ENCODE measurements at regions not wholly inside any gene's neighbourhood (a gene's known extent, or its start where the extent isn't known, plus 50 kb on each side); places are given as distances from the start of the nearest gene placed in this dataset.

DNA sequence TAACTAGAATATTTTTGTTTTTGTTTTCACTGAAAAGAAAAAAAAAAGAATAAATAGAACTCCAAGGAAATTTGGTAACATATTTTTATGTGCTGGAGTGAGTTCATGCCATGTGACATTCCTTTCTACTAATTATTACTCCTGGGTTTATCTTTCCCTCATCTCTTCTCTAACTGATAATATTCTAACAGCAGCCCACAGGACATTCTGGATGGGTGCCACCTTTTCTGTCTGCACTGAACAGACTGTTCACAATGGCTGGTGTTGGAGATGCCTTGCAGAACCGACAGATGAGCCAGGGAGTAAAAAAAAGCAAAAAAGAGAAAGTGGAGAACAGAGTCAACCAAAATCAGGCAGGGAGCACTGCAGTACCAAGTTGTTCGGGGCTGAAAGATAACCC, 151.3 kb downstream of the OR4M2 start:
- TF ChIP-seq POLR2AphosphoS5 (IDR thresholded peaks at IDR 0.05; ENCODE audit: low read depth, low read length) (no peak), YY1 (IDR thresholded peaks at IDR 0.05; ENCODE audit: extremely low read depth, insufficient replicate concordance, low read depth, low read length) (no peak), POLR2A (IDR thresholded peaks at IDR 0.05; ENCODE audit: borderline replicate concordance, extremely low read depth, insufficient read depth, insufficient read length) (no peak), SRF (IDR thresholded peaks at IDR 0.05; ENCODE audit: low read depth) (no peak), ELF1 (IDR thresholded peaks at IDR 0.05; ENCODE audit: borderline replicate concordance, low read depth) (no peak), CBX3 (IDR thresholded peaks at IDR 0.05; ENCODE audit: low read depth) (no peak)
- TF ChIP-seq, protein P1, sequence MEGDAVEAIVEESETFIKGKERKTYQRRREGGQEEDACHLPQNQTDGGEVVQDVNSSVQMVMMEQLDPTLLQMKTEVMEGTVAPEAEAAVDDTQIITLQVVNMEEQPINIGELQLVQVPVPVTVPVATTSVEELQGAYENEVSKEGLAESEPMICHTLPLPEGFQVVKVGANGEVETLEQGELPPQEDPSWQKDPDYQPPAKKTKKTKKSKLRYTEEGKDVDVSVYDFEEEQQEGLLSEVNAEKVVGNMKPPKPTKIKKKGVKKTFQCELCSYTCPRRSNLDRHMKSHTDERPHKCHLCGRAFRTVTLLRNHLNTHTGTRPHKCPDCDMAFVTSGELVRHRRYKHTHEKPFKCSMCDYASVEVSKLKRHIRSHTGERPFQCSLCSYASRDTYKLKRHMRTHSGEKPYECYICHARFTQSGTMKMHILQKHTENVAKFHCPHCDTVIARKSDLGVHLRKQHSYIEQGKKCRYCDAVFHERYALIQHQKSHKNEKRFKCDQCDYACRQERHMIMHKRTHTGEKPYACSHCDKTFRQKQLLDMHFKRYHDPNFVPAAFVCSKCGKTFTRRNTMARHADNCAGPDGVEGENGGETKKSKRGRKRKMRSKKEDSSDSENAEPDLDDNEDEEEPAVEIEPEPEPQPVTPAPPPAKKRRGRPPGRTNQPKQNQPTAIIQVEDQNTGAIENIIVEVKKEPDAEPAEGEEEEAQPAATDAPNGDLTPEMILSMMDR (IDR thresholded peaks at IDR 0.05 in 2 of 3, conservative IDR thresholded peaks at IDR 0.05 in 1 of 3; ENCODE audit: borderline replicate concordance in 1 of 3, insufficient read depth in 1 of 3, low read depth in 2 of 3, low read length in 2 of 3), result no peak
- TF ChIP-seq, protein P2, sequence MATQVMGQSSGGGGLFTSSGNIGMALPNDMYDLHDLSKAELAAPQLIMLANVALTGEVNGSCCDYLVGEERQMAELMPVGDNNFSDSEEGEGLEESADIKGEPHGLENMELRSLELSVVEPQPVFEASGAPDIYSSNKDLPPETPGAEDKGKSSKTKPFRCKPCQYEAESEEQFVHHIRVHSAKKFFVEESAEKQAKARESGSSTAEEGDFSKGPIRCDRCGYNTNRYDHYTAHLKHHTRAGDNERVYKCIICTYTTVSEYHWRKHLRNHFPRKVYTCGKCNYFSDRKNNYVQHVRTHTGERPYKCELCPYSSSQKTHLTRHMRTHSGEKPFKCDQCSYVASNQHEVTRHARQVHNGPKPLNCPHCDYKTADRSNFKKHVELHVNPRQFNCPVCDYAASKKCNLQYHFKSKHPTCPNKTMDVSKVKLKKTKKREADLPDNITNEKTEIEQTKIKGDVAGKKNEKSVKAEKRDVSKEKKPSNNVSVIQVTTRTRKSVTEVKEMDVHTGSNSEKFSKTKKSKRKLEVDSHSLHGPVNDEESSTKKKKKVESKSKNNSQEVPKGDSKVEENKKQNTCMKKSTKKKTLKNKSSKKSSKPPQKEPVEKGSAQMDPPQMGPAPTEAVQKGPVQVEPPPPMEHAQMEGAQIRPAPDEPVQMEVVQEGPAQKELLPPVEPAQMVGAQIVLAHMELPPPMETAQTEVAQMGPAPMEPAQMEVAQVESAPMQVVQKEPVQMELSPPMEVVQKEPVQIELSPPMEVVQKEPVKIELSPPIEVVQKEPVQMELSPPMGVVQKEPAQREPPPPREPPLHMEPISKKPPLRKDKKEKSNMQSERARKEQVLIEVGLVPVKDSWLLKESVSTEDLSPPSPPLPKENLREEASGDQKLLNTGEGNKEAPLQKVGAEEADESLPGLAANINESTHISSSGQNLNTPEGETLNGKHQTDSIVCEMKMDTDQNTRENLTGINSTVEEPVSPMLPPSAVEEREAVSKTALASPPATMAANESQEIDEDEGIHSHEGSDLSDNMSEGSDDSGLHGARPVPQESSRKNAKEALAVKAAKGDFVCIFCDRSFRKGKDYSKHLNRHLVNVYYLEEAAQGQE (IDR thresholded peaks at IDR 0.05; ENCODE audit: low read depth), result no peak
